SK-N-SH treated with all-trans-retinoic acid at 6 μM for 48 hours (cell line): ENCODE measurements at regions not wholly inside any gene's neighbourhood (a gene's known extent, or its start where the extent isn't known, plus 50 kb on each side); places are given as distances from the start of the nearest gene placed in this dataset.

ENCODE experiments used
- ATAC-seq: fragments of 200-7000 bp; cut with Tn5 transposase; 3 replicates; pipeline ENCODE4 v1.9.1; 2020; ENCODE audit warnings: mild to moderate bottlenecking, moderate library complexity
- ARNTL ChIP-seq: fragments of 450-650 bp; formaldehyde crosslinking; IDR thresholded peaks from 2 replicates; pipeline ENCODE4 v1.5.0; 2020; ENCODE audit warnings: low read depth, mild to moderate bottlenecking, moderate library complexity, borderline replicate concordance
- ESRRG ChIP-seq: fragments of 250-450 bp; sonication (Bioruptor Pico); IDR thresholded peaks from 2 replicates; pipeline ENCODE4 v1.6.1; 2021; ENCODE audit warnings: mild to moderate bottlenecking
- GLIS3 ChIP-seq: fragments of 250-450 bp; sonication (Bioruptor Pico); IDR thresholded peaks from 2 replicates; pipeline ENCODE4 v1.5.0; 2020; ENCODE audit warnings: mild to moderate bottlenecking, moderate library complexity
- ISL1 ChIP-seq: fragments of 250-450 bp; sonication (Bioruptor Pico); IDR thresholded peaks from 2 replicates; pipeline ENCODE4 v2.1.2; 2022; ENCODE audit warnings: mild to moderate bottlenecking, moderate library complexity
- OSR1 ChIP-seq: fragments of 250-450 bp; sonication (Bioruptor Pico); IDR thresholded peaks from 2 replicates; pipeline ENCODE4 v1.8.0; 2022; ENCODE audit warnings: moderate library complexity, mild to moderate bottlenecking, inconsistent platforms
- PPARA ChIP-seq: fragments of 250-450 bp; sonication (Bioruptor Pico); IDR thresholded peaks from 2 replicates; pipeline ENCODE4 v1.5.0; 2020; ENCODE audit warnings: mild to moderate bottlenecking, borderline replicate concordance
- RARB ChIP-seq: fragments of 250-450 bp; sonication (Bioruptor Pico); IDR thresholded peaks from 2 replicates; pipeline ENCODE4 v1.8.0; 2021; ENCODE audit warnings: mild to moderate bottlenecking, moderate library complexity
- SNAI2 ChIP-seq: fragments of 250-450 bp; sonication (Bioruptor Pico); IDR thresholded peaks from 2 replicates; pipeline ENCODE4 v1.5.0; 2020; ENCODE audit warnings: mild to moderate bottlenecking, moderate library complexity
- TCF4 ChIP-seq: fragments of 250-450 bp; sonication (Bioruptor Pico); IDR thresholded peaks from 2 replicates; pipeline ENCODE4 v1.8.0; 2021; ENCODE audit warnings: mild to moderate bottlenecking, moderate library complexity, borderline replicate concordance
- TOX ChIP-seq: fragments of 250-450 bp; sonication (Bioruptor Pico); IDR thresholded peaks from 2 replicates; pipeline ENCODE4 v1.8.0; 2021; ENCODE audit warnings: mild to moderate bottlenecking, moderate library complexity, borderline replicate concordance
- ZC3H10 ChIP-seq: fragments of 250-450 bp; sonication (Bioruptor Pico); IDR thresholded peaks from 2 replicates; pipeline ENCODE4 v1.5.1; 2021; ENCODE audit warnings: mild to moderate bottlenecking, moderate library complexity
- ZFP30 ChIP-seq: fragments of 450-650 bp; formaldehyde crosslinking; IDR thresholded peaks from 2 replicates; pipeline ENCODE4 v1.5.0; 2022; ENCODE audit warnings: mild to moderate bottlenecking, moderate library complexity
- ZNF565 ChIP-seq: fragments of 450-650 bp; formaldehyde crosslinking; conservative IDR thresholded peaks from 2 replicates; pipeline ENCODE4 v1.5.0; 2020; ENCODE audit warnings: low read depth, mild to moderate bottlenecking, moderate library complexity
- ZNF8 ChIP-seq: fragments of 450-650 bp; formaldehyde crosslinking; IDR thresholded peaks from 2 replicates; pipeline ENCODE4 v1.5.0; 2020; ENCODE audit warnings: mild to moderate bottlenecking, moderate library complexity
- TF ChIP-seq, protein P1 (sequence below): fragments of 250-450 bp; sonication (Bioruptor Pico); IDR thresholded peaks from 2 replicates; pipeline ENCODE4 v1.8.0; 2020; ENCODE audit warnings: mild to moderate bottlenecking, moderate library complexity, borderline replicate concordance
- TF ChIP-seq, protein P2 (sequence below): fragments of 250-450 bp; sonication (Bioruptor Pico); IDR thresholded peaks from 2 replicates; pipeline ENCODE4 v1.5.1; 2020; ENCODE audit warnings: low read depth, mild to moderate bottlenecking, moderate library complexity
- TF ChIP-seq, protein P3 (sequence below): fragments of 250-450 bp; sonication (Bioruptor Pico); IDR thresholded peaks from 2 replicates; pipeline ENCODE4 v1.5.0; 2020; ENCODE audit warnings: mild to moderate bottlenecking, moderate library complexity
- TF ChIP-seq, protein P4 (sequence below): fragments of 250-450 bp; sonication (Bioruptor Pico); IDR thresholded peaks from 2 replicates; pipeline ENCODE4 v1.5.1; 2021; ENCODE audit warnings: mild to moderate bottlenecking, moderate library complexity
- TF ChIP-seq, protein P5 (sequence below): fragments of 250-450 bp; sonication (Bioruptor Pico); IDR thresholded peaks from 2 replicates; pipeline ENCODE4 v1.8.0; 2021; ENCODE audit warnings: low read depth, mild to moderate bottlenecking, moderate library complexity, borderline replicate concordance

DNA sequence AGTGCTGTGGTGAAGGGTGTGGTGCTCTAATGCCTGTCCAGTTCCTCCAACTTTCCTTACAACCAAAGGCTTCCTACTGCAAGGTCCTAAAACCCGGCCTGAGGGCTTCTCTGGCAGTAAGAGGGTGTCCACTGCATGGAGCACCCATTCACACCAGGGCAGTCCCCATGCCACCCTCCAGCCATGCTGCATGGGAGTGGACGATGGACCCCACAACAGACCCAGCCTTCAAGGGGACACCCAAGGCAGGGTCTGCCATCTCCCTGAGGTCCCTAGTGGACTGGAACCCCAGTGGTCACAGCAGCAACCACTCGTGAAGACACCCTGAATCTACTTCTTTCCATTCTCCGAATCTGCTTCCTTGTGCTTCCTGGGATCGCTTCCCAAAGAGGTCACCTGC, 117.6 kb upstream of the SOX1 start:
- TF ChIP-seq, protein P1, sequence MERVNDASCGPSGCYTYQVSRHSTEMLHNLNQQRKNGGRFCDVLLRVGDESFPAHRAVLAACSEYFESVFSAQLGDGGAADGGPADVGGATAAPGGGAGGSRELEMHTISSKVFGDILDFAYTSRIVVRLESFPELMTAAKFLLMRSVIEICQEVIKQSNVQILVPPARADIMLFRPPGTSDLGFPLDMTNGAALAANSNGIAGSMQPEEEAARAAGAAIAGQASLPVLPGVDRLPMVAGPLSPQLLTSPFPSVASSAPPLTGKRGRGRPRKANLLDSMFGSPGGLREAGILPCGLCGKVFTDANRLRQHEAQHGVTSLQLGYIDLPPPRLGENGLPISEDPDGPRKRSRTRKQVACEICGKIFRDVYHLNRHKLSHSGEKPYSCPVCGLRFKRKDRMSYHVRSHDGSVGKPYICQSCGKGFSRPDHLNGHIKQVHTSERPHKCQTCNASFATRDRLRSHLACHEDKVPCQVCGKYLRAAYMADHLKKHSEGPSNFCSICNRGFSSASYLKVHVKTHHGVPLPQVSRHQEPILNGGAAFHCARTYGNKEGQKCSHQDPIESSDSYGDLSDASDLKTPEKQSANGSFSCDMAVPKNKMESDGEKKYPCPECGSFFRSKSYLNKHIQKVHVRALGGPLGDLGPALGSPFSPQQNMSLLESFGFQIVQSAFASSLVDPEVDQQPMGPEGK (CRISPR knock-in tag) = no peak
- TF ChIP-seq ZNF565 (CRISPR knock-in tag) = no peak
- TF ChIP-seq, protein P2, sequence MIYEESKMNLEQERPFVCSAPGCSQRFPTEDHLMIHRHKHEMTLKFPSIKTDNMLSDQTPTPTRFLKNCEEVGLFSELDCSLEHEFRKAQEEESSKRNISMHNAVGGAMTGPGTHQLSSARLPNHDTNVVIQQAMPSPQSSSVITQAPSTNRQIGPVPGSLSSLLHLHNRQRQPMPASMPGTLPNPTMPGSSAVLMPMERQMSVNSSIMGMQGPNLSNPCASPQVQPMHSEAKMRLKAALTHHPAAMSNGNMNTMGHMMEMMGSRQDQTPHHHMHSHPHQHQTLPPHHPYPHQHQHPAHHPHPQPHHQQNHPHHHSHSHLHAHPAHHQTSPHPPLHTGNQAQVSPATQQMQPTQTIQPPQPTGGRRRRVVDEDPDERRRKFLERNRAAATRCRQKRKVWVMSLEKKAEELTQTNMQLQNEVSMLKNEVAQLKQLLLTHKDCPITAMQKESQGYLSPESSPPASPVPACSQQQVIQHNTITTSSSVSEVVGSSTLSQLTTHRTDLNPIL = no peak
- TF ChIP-seq ZC3H10 (CRISPR knock-in tag) = no peak
- no peak for TF ChIP-seq ISL1 (CRISPR knock-in tag)
- no peak for TF ChIP-seq ZNF8
- TF ChIP-seq GLIS3 (CRISPR knock-in tag) = no peak
- no peak for TF ChIP-seq OSR1 (CRISPR knock-in tag)
- TF ChIP-seq PPARA (CRISPR knock-in tag) = no peak
- no peak for TF ChIP-seq RARB (CRISPR knock-in tag)
- TF ChIP-seq ESRRG = no peak
- no peak for TF ChIP-seq SNAI2 (CRISPR knock-in tag)
- TF ChIP-seq TCF4 (CRISPR knock-in tag) = no peak
- TF ChIP-seq, protein P3, sequence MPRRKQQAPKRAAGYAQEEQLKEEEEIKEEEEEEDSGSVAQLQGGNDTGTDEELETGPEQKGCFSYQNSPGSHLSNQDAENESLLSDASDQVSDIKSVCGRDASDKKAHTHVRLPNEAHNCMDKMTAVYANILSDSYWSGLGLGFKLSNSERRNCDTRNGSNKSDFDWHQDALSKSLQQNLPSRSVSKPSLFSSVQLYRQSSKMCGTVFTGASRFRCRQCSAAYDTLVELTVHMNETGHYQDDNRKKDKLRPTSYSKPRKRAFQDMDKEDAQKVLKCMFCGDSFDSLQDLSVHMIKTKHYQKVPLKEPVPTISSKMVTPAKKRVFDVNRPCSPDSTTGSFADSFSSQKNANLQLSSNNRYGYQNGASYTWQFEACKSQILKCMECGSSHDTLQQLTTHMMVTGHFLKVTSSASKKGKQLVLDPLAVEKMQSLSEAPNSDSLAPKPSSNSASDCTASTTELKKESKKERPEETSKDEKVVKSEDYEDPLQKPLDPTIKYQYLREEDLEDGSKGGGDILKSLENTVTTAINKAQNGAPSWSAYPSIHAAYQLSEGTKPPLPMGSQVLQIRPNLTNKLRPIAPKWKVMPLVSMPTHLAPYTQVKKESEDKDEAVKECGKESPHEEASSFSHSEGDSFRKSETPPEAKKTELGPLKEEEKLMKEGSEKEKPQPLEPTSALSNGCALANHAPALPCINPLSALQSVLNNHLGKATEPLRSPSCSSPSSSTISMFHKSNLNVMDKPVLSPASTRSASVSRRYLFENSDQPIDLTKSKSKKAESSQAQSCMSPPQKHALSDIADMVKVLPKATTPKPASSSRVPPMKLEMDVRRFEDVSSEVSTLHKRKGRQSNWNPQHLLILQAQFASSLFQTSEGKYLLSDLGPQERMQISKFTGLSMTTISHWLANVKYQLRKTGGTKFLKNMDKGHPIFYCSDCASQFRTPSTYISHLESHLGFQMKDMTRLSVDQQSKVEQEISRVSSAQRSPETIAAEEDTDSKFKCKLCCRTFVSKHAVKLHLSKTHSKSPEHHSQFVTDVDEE (CRISPR knock-in tag) = no peak
- ATAC-seq = no peak

DNA sequence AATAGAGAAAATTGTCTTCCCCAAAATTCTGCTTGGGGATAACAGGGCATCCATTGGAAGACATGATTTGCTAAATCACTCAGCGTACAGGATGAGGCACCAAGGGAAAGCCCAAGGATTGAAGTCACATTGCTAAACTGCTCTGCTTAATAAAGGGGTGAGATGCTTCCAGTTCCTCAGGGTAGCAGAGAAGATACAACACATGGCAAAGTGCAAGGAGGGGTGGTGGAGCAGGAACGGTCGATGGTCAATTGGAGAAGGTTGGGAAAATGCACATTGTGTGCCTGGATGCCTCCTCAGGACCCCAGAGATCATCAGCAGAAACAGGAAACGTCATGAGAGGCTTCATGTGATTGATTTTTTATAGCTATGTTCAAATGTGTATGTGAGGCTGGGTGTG, 116.3 kb upstream of the SOX1 start:
- ATAC-seq = no peak
- TF ChIP-seq SNAI2 (CRISPR knock-in tag) (no peak), TCF4 (CRISPR knock-in tag) (no peak), ZFP30 (CRISPR knock-in tag) (no peak), PPARA (CRISPR knock-in tag) (no peak), TOX (no peak), OSR1 (CRISPR knock-in tag) (no peak), ISL1 (CRISPR knock-in tag) (no peak), ESRRG (no peak), ARNTL (CRISPR knock-in tag) (no peak)
- TF ChIP-seq, protein P4, sequence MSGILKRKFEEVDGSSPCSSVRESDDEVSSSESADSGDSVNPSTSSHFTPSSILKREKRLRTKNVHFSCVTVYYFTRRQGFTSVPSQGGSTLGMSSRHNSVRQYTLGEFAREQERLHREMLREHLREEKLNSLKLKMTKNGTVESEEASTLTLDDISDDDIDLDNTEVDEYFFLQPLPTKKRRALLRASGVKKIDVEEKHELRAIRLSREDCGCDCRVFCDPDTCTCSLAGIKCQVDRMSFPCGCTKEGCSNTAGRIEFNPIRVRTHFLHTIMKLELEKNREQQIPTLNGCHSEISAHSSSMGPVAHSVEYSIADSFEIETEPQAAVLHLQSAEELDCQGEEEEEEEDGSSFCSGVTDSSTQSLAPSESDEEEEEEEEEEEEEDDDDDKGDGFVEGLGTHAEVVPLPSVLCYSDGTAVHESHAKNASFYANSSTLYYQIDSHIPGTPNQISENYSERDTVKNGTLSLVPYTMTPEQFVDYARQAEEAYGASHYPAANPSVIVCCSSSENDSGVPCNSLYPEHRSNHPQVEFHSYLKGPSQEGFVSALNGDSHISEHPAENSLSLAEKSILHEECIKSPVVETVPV (CRISPR knock-in tag) = no peak
- TF ChIP-seq, protein P1 (CRISPR knock-in tag) = no peak
- TF ChIP-seq, protein P5, sequence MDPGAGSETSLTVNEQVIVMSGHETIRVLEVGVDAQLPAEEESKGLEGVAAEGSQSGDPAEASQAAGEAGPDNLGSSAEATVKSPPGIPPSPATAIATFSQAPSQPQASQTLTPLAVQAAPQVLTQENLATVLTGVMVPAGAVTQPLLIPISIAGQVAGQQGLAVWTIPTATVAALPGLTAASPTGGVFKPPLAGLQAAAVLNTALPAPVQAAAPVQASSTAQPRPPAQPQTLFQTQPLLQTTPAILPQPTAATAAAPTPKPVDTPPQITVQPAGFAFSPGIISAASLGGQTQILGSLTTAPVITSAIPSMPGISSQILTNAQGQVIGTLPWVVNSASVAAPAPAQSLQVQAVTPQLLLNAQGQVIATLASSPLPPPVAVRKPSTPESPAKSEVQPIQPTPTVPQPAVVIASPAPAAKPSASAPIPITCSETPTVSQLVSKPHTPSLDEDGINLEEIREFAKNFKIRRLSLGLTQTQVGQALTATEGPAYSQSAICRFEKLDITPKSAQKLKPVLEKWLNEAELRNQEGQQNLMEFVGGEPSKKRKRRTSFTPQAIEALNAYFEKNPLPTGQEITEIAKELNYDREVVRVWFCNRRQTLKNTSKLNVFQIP = no peak
- TF ChIP-seq, protein P3 (CRISPR knock-in tag) = no peak
